ENCODE measurements at regions not wholly inside any gene's neighbourhood (a gene's known extent, or its start where the extent isn't known, plus 50 kb on each side); places are given as distances from the start of the nearest gene placed in this dataset.

DNA sequence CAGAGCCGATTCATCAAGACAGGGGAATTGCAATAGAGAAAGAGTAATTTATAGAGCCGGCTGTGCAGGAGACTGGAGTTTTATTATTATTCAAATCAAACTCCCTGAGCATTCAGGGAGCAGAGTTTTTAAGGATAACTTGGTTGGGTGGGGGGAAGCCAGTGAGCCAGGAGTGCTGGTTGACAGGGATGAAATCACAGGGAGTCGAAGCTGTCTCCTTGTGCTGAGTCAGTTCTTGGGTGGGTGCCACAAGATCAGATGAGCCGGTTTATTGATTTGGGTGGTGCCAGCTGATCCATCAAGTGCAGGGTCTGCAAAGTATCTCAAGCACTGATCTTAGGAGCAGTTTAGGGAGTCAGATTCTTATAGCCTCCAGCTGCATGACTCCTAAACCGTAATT, 95.4 kb upstream of the CCDC80 start:
- intact Hi-C loops (cut with micrococcal nuclease): no loop called here
- Mint-ChIP-seq H3K36me3 (no peaks in the 10 kb centered on the region), H3K27me3 (ENCODE audit: low read depth in 2 of 2) (no peaks in the 10 kb centered on the region), H3K4me1 (peaks cover 7 to 12% of the 10 kb centered on the region in 2 donors), H3K27ac (no peak overlapping the region), H3K4me3 (no peak overlapping the region), H3K9me3 (no peaks in the 10 kb centered on the region)
- Histone ChIP-seq H3K36me3 (ENCODE audit: control insufficient read depth, insufficient read depth, low read length) (no peaks in the 10 kb centered on the region), H3K27me3 (ENCODE audit: control insufficient read depth, insufficient read depth, low read length) (no peaks in the 10 kb centered on the region), H3K9me3 (ENCODE audit: control insufficient read depth, insufficient read depth, low read length) (no peaks in the 10 kb centered on the region), H3K4me1 (ENCODE audit: control insufficient read depth, insufficient read depth, low read length) (peaks cover 16% of the 10 kb centered on the region), H3K4me3 (ENCODE audit: low read length) (no peak overlapping the region), H3K27ac (ENCODE audit: low read length) (no peak overlapping the region)
- ATAC-seq (no peak), DNase-seq (no peak)
- TF ChIP-seq CTCF (IDR thresholded peaks at IDR 0.05): no peak
- 96% methylated on average over 5 of the region's 5 CpGs for WGBS (ENCODE audit: insufficient coverage)

DNA sequence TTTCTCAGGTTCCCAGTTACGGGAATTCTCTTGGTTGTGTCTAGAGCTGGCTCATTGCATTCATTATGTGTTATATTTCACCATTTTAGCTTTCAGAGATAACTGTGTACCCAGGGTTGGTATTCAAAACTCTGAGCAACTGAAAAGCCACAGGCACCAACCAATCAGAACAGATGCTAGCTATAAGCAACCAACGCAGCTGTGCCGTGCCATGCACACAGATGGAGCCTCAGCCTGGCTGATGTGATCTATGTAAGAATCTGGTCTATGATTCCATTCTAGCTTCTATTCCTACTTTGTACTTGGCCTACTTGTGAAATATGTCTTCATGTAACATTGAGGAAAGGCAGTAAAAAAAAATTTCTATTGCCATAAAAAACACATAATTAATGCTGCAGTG, 95.0 kb upstream of the CCDC80 start:
- Histone ChIP-seq H3K4me1 (ENCODE audit: control insufficient read depth, insufficient read depth, low read length) (peaks cover 16% of the 10 kb centered on the region), H3K9me3 (ENCODE audit: control insufficient read depth, insufficient read depth, low read length) (no peaks in the 10 kb centered on the region), H3K36me3 (ENCODE audit: control insufficient read depth, insufficient read depth, low read length) (no peaks in the 10 kb centered on the region), H3K4me3 (ENCODE audit: low read length) (no peak overlapping the region), H3K27ac (ENCODE audit: low read length) (no peak overlapping the region), H3K27me3 (ENCODE audit: control insufficient read depth, insufficient read depth, low read length) (no peaks in the 10 kb centered on the region)
- DNase-seq (no peak), ATAC-seq (no peak)
- 95% methylated on average over 3 of the region's 3 CpGs for WGBS (ENCODE audit: insufficient coverage)
- Mint-ChIP-seq H3K27me3 (ENCODE audit: low read depth in 2 of 2) (no peaks in the 10 kb centered on the region), H3K4me1 (peaks cover 5 to 12% of the 10 kb centered on the region in 2 donors), H3K9me3 (no peaks in the 10 kb centered on the region), H3K36me3 (no peaks in the 10 kb centered on the region), H3K4me3 (no peak overlapping the region), H3K27ac (no peak overlapping the region)
- intact Hi-C loops (cut with micrococcal nuclease): loop anchor here (2.0 kb wide), 1 partner anchor 93 kb away; no protein-coding TSS in a partner anchor
- TF ChIP-seq CTCF (IDR thresholded peaks at IDR 0.05): no peak

- TF ChIP-seq CTCF (IDR thresholded peaks at IDR 0.05): peak; percentile 71
- H3K36me3 ChIP-seq (ENCODE audit: control insufficient read depth, insufficient read depth, low read length): no peaks in the 10 kb centered on the region
- Mint-ChIP-seq H3K27ac (peak overlapping the region in 1 of 2 donors; percentile 51), H3K4me1 (peaks cover 0 to 9% of the 10 kb centered on the region in 2 donors), H3K9me3 (no peaks in the 10 kb centered on the region), H3K27me3 (ENCODE audit: low read depth in 2 of 2) (no peaks in the 10 kb centered on the region), H3K36me3 (no peaks in the 10 kb centered on the region), H3K4me3 (no peak overlapping the region)
- ATAC-seq (peak; percentile 74 to 77 (median 75)), DNase-seq (peak; percentile 38 to 86)
- H3K27me3 ChIP-seq (ENCODE audit: control insufficient read depth, insufficient read depth, low read length): no peaks in the 10 kb centered on the region
- peaks cover 8% of the 10 kb centered on the region for H3K4me1 ChIP-seq (ENCODE audit: control insufficient read depth, insufficient read depth, low read length)
- H3K9me3 ChIP-seq (ENCODE audit: control insufficient read depth, insufficient read depth, low read length): no peaks in the 10 kb centered on the region
- 65% methylated on average over 12 of the region's 12 CpGs for WGBS (ENCODE audit: insufficient coverage)
- intact Hi-C loops (cut with micrococcal nuclease): loop anchor here (1.0 to 2.0 kb wide), 2 partner anchors 92 to 244 kb away; no protein-coding TSS in a partner anchor
- no peak overlapping the region for H3K27ac ChIP-seq (ENCODE audit: low read length)
- H3K4me3 ChIP-seq (ENCODE audit: low read length): no peak overlapping the region
These were observed 93.9 kb upstream of the CCDC80 start for GRCh38 chr3:112734736-112735350.

DNA sequence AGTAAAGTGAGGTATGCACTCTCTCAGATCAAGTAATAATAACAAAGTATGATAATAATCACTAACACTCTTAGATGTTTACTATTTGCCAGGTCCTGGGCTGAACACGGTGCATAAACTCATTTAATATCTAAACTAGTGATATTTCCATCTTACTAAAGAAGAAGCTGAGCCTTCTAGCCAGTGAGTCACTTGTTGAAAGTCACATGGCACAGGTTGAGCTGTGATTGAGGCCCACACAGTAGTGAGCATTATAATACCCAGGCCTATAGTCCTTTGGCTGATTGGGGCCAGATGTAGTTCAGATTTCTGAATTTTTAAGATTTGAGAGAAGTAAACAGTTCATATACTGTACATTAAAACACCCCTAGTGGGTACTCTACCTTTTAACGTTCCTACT, 93.2 kb upstream of the CCDC80 start:
- Histone ChIP-seq H3K4me3 (ENCODE audit: low read length) (no peak overlapping the region), H3K9me3 (ENCODE audit: control insufficient read depth, insufficient read depth, low read length) (no peaks in the 10 kb centered on the region), H3K4me1 (ENCODE audit: control insufficient read depth, insufficient read depth, low read length) (peaks cover 4% of the 10 kb centered on the region), H3K27ac (ENCODE audit: low read length) (no peak overlapping the region), H3K27me3 (ENCODE audit: control insufficient read depth, insufficient read depth, low read length) (no peaks in the 10 kb centered on the region), H3K36me3 (ENCODE audit: control insufficient read depth, insufficient read depth, low read length) (no peaks in the 10 kb centered on the region)
- Mint-ChIP-seq H3K4me1 (peaks cover 0 to 6% of the 10 kb centered on the region in 2 donors), H3K27me3 (ENCODE audit: low read depth in 2 of 2) (no peaks in the 10 kb centered on the region), H3K27ac (no peak overlapping the region), H3K36me3 (no peaks in the 10 kb centered on the region), H3K9me3 (no peaks in the 10 kb centered on the region), H3K4me3 (no peak overlapping the region)
- no peak for TF ChIP-seq CTCF (IDR thresholded peaks at IDR 0.05)
- ATAC-seq (no peak), DNase-seq (no peak)
- intact Hi-C loops (cut with micrococcal nuclease): loop anchor here (1.0 to 2.0 kb wide), 2 partner anchors 91 to 245 kb away; no protein-coding TSS in a partner anchor
- 100% methylated on average over 1 of the region's 2 CpGs for WGBS (ENCODE audit: insufficient coverage)

Data from natural killer cell (primary cell).